B cell (primary cell): ENCODE measurements at regions not wholly inside any gene's neighbourhood (a gene's known extent, or its start where the extent isn't known, plus 50 kb on each side); places are given as distances from the start of the nearest gene placed in this dataset.

Experiments used
- CTCF ChIP-seq: fragments of 200-600 bp; IDR thresholded peaks from one replicate; pipeline ENCODE4 v1.8.0; 2022; ENCODE audit warnings: antibody characterized with exemption, mild to moderate bottlenecking
- EZH2 ChIP-seq: IDR thresholded peaks from 2 replicates; pipeline ENCODE4 v1.6.1; 2012; ENCODE audit warnings: borderline replicate concordance, low read depth, mild to moderate bottlenecking, moderate library complexity, low read length; ENCODE audit not compliant: insufficient read depth, poor library complexity, severe bottlenecking

GRCh38 chr1:38166461-38166860 lies 119.9 kb upstream of the POU3F1 start:
- TF ChIP-seq EZH2 (no peak), CTCF (no peak)
